ENCODE measurements at regions not wholly inside any gene's neighbourhood (a gene's known extent, or its start where the extent isn't known, plus 50 kb on each side); places are given as distances from the start of the nearest gene placed in this dataset.

DNA sequence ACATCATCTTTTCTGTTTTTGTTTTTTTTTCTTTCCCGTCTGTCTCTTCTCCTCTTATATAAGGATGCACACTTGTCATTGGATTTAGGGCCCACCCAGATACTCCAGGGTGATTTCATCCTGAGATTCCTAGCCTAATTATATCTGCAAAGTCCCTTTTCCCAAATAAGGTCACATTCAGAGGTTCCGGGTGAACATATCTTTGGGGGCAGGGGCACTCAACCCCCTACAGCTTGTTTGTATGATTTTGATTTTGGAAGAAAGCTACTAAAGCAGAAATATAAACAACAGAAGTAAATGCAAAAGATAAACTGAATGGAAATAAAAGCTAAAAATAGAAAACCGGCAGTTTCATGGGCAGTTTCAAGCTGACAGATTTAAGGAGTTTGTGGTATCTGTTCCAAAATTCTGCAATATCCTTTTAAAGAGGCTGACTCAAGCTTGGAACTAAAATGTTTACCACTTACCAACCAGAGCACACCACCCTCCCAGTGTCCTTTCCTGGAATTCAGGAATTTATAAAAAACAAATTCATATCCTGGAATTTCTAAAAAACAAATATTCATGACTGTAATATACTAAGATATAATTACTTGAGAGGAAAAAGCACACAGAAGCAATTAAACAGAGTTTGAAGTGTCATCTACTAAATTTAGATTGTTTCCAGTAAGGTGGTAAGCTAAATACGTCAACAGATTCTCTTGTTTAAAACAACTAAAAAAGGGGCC is 100.0 kb upstream of the CARMIL1 start:
- H3K9me3 ChIP-seq, result no peaks in the 10 kb centered on the region
- DNase-seq (ENCODE audit: low spot score), result no peak
- 50% methylated on average over 4 of the region's 4 CpGs for WGBS
- H3K27me3 ChIP-seq (replicated peaks; ENCODE audit: insufficient read depth), result no peaks in the 10 kb centered on the region
- H3K4me3 ChIP-seq, result no peak overlapping the region
- intact Hi-C loops (cut with DNase I), result no loop called here
- peak overlapping the region in 1 of 2 donors; percentile 33 for H3K27ac ChIP-seq
- no peaks in the 10 kb centered on the region for H3K36me3 ChIP-seq
- no peaks in the 10 kb centered on the region for H3K4me1 ChIP-seq (replicated peaks)
- TF ChIP-seq POLR2A (IDR thresholded peaks at IDR 0.05) (no peak), POLR2AphosphoS5 (IDR thresholded peaks at IDR 0.05) (peak; percentile 19)
- TF ChIP-seq, protein P1, sequence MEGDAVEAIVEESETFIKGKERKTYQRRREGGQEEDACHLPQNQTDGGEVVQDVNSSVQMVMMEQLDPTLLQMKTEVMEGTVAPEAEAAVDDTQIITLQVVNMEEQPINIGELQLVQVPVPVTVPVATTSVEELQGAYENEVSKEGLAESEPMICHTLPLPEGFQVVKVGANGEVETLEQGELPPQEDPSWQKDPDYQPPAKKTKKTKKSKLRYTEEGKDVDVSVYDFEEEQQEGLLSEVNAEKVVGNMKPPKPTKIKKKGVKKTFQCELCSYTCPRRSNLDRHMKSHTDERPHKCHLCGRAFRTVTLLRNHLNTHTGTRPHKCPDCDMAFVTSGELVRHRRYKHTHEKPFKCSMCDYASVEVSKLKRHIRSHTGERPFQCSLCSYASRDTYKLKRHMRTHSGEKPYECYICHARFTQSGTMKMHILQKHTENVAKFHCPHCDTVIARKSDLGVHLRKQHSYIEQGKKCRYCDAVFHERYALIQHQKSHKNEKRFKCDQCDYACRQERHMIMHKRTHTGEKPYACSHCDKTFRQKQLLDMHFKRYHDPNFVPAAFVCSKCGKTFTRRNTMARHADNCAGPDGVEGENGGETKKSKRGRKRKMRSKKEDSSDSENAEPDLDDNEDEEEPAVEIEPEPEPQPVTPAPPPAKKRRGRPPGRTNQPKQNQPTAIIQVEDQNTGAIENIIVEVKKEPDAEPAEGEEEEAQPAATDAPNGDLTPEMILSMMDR (IDR thresholded peaks at IDR 0.05), result no peak

DNA sequence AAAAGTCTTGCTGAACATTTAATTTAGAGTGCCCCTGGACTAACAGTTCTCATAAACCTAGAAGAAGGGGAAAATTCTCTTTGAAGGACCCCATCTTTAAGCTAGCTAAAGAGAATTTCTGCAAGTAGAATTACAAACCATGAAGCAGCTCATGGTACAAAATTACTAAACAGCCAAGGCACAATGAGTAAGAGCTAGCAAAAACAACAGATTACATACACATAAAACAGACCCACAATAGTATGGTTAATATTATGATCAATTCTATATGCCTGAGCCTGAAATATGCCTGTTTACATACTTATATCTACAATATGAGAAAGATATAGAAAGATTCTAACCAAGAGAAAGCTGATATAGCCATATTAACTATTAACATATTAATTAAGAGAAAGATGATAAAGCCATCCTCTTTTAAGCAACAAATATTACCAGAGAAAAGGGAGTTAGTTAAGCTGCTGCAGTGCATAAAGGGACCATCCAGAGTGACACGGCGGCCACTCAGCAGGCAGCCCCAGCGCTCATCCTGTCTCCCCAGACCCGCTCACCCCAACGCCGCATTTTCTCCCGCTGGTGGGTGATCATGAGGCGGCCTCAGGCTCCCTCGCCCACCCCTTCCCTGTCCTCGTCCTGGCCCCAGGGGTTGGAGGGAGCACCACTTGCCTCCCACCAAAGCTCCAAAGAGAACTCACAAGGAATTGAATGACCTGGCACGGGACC is 98.4 kb upstream of the CARMIL1 start:
- no peaks in the 10 kb centered on the region for H3K27me3 ChIP-seq (replicated peaks; ENCODE audit: insufficient read depth)
- DNase-seq (ENCODE audit: low spot score), result no peak
- TF ChIP-seq POLR2AphosphoS5 (IDR thresholded peaks at IDR 0.05), result no peak
- TF ChIP-seq, protein P1 (IDR thresholded peaks at IDR 0.05), result no peak
- TF ChIP-seq POLR2A (IDR thresholded peaks at IDR 0.05), result no peak

DNA sequence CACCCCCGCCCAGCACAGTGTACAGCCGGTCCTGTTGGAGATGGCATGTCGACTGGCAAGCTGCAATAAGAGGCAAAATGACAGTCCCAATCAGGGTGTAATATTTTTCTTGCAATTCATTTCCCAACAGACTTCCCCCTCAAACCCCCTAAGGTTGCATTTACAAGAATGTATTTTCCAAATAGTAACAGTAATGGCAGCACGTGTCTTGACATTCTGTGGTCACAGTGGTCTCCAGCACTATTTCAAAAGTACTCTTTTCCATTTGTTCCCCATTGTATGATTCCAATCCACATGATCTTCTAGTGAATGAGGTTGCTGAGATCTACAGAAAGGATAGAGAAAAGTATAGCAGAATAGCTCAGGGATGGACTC is 97.8 kb upstream of the CARMIL1 start:
- Histone ChIP-seq H3K4me3 (no peak overlapping the region), H3K36me3 (no peaks in the 10 kb centered on the region), H3K27ac (no peak overlapping the region), H3K27me3 (replicated peaks; ENCODE audit: insufficient read depth) (no peaks in the 10 kb centered on the region), H3K9me3 (no peaks in the 10 kb centered on the region), H3K4me1 (replicated peaks) (no peaks in the 10 kb centered on the region)
- no peak for DNase-seq (ENCODE audit: low spot score)
- no peak for TF ChIP-seq POLR2AphosphoS5 (IDR thresholded peaks at IDR 0.05)
- TF ChIP-seq POLR2A (IDR thresholded peaks at IDR 0.05), result no peak
- TF ChIP-seq, protein P1 (IDR thresholded peaks at IDR 0.05), result no peak
- intact Hi-C loops (cut with DNase I), result no loop called here
- WGBS, result 80% methylated on average over 4 of the region's 4 CpGs

More for the DNA sequence above, 98.4 kb upstream of the CARMIL1 start:
- intact Hi-C loops (cut with DNase I), result no loop called here
- H3K9me3 ChIP-seq, result no peaks in the 10 kb centered on the region
- H3K4me3 ChIP-seq, result no peak overlapping the region
- no peaks in the 10 kb centered on the region for H3K4me1 ChIP-seq (replicated peaks)
- WGBS, result 89% methylated on average over 11 of the region's 11 CpGs
- H3K36me3 ChIP-seq, result no peaks in the 10 kb centered on the region
- no peak overlapping the region for H3K27ac ChIP-seq

DNA sequence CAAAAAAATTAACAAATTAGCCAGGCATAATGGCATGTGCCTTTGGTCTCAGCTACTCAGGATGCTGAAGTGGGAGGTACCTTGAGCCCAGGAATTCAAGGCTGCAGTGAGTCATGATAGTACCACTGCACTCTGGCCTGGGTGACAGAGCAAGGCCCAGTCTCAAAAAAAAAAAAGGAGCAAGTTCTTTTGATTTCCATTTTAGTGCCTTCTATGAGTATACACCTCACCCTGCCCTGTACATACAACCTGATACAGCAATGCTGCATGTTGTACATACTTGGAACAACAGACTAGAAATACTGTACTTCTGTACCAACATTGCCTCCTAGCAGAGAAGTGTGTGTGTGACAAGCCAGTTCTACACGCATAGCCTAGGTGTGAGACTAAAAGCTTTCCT is 97.3 kb upstream of the CARMIL1 start:
- intact Hi-C loops (cut with DNase I), result no loop called here
- Histone ChIP-seq H3K27me3 (replicated peaks; ENCODE audit: insufficient read depth) (no peaks in the 10 kb centered on the region), H3K36me3 (no peaks in the 10 kb centered on the region), H3K4me1 (replicated peaks) (no peaks in the 10 kb centered on the region), H3K9me3 (no peaks in the 10 kb centered on the region), H3K27ac (no peak overlapping the region), H3K4me3 (no peak overlapping the region)
- TF ChIP-seq, protein P1 (IDR thresholded peaks at IDR 0.05), result no peak
- TF ChIP-seq POLR2A (IDR thresholded peaks at IDR 0.05), result no peak
- TF ChIP-seq POLR2AphosphoS5 (IDR thresholded peaks at IDR 0.05), result no peak
- 97% methylated on average over 1 of the region's 1 CpG for WGBS
- DNase-seq (ENCODE audit: low spot score), result no peak

DNA sequence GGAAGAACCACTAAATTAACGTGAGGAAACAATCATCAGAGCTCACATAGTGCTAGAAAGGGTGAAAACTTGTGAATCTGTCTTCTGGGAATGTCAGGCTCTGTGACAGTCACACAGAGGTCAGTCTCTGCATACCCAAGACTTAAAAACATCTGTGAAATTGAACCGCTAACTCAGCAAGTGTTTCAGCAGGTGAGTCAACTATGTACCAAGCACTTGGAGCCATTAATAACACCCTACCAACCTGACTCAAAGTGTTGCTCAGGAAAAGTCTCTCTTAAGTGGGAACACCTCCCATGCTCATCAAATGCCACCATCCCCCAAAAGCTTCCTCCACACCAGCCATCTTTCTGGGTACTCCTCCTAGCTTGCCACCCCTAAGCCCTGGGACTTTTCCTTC is 92.3 kb upstream of the CARMIL1 start:
- H3K36me3 ChIP-seq, result no peaks in the 10 kb centered on the region
- no peaks in the 10 kb centered on the region for H3K9me3 ChIP-seq
- TF ChIP-seq POLR2AphosphoS5 (IDR thresholded peaks at IDR 0.05) (no peak), POLR2A (IDR thresholded peaks at IDR 0.05) (no peak)
- TF ChIP-seq, protein P1 (IDR thresholded peaks at IDR 0.05), result no peak
- H3K27me3 ChIP-seq (replicated peaks; ENCODE audit: insufficient read depth), result no peaks in the 10 kb centered on the region
- H3K4me3 ChIP-seq, result no peak overlapping the region
- WGBS, result 86% methylated on average over 2 of the region's 2 CpGs
- H3K27ac ChIP-seq, result no peak overlapping the region
- intact Hi-C loops (cut with DNase I), result no loop called here
- no peaks in the 10 kb centered on the region for H3K4me1 ChIP-seq (replicated peaks)
- no peak for DNase-seq (ENCODE audit: low spot score)
